ENCODE measurements at regions not wholly inside any gene's neighbourhood (a gene's known extent, or its start where the extent isn't known, plus 50 kb on each side); places are given as distances from the start of the nearest gene placed in this dataset.
"Not testable (repeated sequence)": the region's sequence is repeated elsewhere in the genome, so short reads cannot be mapped to it uniquely, and the experiment has no call there.

DNA sequence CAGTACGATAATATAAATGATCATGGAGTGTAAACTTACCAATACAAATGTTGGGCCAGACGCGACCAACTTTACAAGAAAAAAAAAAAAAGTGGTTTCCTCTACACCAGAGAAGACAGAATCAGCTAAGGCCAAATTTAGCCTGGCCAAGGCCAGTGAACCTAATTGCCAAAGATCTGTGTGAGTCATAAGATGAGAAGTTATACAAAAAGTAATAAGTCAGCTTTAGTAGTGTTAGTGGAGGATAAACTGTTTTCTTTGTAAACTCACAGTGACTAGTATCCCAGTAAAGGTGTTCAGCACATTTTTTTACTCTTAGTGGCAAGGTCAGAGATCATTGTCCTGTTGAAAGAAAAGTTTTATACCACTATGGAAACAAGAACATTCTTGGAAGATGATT lies 531.4 kb upstream of the TECRL start:
- H3K4me1 ChIP-seq: no peaks in the 10 kb centered on the region
- H3K27me3 ChIP-seq: no peaks in the 10 kb centered on the region
- no peaks in the 10 kb centered on the region for H3K36me3 ChIP-seq
- H3K27ac ChIP-seq: no peak overlapping the region
- no peaks in the 10 kb centered on the region for H3K9me3 ChIP-seq
- TF ChIP-seq POLR2A (IDR thresholded peaks at IDR 0.05) (no peak), POLR2AphosphoS5 (IDR thresholded peaks at IDR 0.05; ENCODE audit: insufficient read depth in 1 of 2, low read depth in 1 of 2) (no peak)
- TF ChIP-seq, protein P1, sequence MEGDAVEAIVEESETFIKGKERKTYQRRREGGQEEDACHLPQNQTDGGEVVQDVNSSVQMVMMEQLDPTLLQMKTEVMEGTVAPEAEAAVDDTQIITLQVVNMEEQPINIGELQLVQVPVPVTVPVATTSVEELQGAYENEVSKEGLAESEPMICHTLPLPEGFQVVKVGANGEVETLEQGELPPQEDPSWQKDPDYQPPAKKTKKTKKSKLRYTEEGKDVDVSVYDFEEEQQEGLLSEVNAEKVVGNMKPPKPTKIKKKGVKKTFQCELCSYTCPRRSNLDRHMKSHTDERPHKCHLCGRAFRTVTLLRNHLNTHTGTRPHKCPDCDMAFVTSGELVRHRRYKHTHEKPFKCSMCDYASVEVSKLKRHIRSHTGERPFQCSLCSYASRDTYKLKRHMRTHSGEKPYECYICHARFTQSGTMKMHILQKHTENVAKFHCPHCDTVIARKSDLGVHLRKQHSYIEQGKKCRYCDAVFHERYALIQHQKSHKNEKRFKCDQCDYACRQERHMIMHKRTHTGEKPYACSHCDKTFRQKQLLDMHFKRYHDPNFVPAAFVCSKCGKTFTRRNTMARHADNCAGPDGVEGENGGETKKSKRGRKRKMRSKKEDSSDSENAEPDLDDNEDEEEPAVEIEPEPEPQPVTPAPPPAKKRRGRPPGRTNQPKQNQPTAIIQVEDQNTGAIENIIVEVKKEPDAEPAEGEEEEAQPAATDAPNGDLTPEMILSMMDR (IDR thresholded peaks at IDR 0.05): no peak
- intact Hi-C loops (cut with DNase I): no loop called here
- no peak overlapping the region for H3K4me3 ChIP-seq
- no peak for DNase-seq (ENCODE audit: extremely low spot score in 2 of 2)

DNA sequence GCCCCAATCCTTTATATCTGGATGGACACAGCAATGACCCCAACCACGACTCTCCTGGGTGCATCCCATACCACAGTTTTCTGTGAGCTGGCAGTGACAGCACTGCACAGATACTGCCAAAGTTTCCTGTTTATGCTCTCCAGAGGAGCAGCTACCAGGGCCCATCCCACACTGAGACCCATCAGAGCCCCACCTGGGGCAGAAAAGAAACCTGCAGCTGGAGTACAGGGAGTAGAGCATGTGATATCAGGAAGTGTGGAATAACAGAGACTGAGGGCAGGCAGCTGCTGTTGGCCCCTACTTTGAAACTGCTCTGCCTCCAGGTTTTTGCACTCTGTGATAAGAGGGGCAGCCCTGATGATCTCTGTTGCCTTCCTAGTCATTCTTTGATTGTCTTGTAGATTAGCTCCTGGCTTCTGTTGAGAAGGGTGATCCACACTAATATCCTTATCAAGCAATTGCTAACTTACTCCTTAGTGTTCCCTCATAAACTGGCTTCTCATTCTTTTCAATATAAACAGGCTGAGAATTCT lies 526.3 kb upstream of the TECRL start:
- intact Hi-C loops (cut with DNase I): no loop called here
- no peak overlapping the region for H3K4me3 ChIP-seq
- no peak for TF ChIP-seq POLR2AphosphoS5 (IDR thresholded peaks at IDR 0.05; ENCODE audit: insufficient read depth in 1 of 2, low read depth in 1 of 2)
- H3K4me1 ChIP-seq: no peaks in the 10 kb centered on the region
- no peaks in the 10 kb centered on the region for H3K27me3 ChIP-seq
- no peak overlapping the region for H3K27ac ChIP-seq
- H3K36me3 ChIP-seq: no peaks in the 10 kb centered on the region
- no peaks in the 10 kb centered on the region for H3K9me3 ChIP-seq
- no peak for DNase-seq (ENCODE audit: extremely low spot score in 2 of 2)

DNA sequence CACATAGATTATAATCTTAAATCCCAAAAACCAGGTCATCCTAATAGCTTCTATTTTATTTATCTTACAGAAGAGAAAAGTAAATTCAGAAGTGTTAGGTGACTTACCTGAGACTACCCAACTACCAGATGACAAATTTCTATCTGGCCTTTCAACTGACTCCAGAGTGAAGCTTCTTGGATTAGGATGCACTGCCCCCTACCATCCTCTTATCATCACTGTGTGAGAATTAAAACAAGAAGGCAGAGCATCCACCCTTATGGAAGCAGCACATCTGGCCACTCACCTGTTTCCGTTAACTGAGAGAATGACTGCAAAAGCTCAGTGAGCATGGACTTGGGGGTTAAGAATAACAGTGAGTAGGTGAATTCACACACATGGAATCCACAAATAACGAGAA lies 502.6 kb upstream of the TECRL start:
- Histone ChIP-seq H3K36me3 (no peaks in the 10 kb centered on the region), H3K4me3 (no peak overlapping the region)
- intact Hi-C loops (cut with DNase I): no loop called here

DNA sequence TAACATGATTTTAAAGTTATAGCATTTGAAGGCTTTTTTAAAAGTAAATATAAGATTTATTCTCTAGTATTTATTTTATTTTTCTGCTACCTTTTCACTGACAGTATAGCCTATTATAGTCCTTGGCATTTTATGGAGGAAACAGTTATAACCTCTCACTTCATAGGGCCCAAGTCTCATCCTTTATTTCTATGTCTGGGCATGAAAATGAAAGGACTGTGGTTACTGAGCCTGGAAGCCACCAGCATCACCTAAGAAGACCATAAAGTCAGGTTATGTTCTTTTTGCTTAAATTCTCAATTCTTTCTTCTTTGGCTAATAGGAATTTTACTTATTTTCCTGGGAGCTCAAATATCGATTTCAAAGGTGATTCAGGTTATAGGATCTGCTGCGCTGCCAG lies 494.7 kb upstream of the TECRL start:
- no peak for DNase-seq (ENCODE audit: extremely low spot score in 2 of 2)
- intact Hi-C loops (cut with DNase I): no loop called here
- Histone ChIP-seq H3K36me3 (no peaks in the 10 kb centered on the region), H3K4me1 (no peaks in the 10 kb centered on the region), H3K9me3 (no peaks in the 10 kb centered on the region), H3K27me3 (no peaks in the 10 kb centered on the region), H3K4me3 (no peak overlapping the region), H3K27ac (no peak overlapping the region)
- no peak for TF ChIP-seq POLR2A (IDR thresholded peaks at IDR 0.05)
- TF ChIP-seq, protein P1 (IDR thresholded peaks at IDR 0.05): no peak
- no peak for TF ChIP-seq POLR2AphosphoS5 (IDR thresholded peaks at IDR 0.05; ENCODE audit: insufficient read depth in 1 of 2, low read depth in 1 of 2)

More for the DNA sequence above, 502.6 kb upstream of the TECRL start:
- H3K9me3 ChIP-seq: no peaks in the 10 kb centered on the region
- no peak overlapping the region for H3K27ac ChIP-seq
- no peaks in the 10 kb centered on the region for H3K27me3 ChIP-seq
- no peaks in the 10 kb centered on the region for H3K4me1 ChIP-seq
- no peak for DNase-seq (ENCODE audit: extremely low spot score in 2 of 2)
- TF ChIP-seq, protein P1 (IDR thresholded peaks at IDR 0.05): no peak
- no peak for TF ChIP-seq POLR2AphosphoS5 (IDR thresholded peaks at IDR 0.05; ENCODE audit: insufficient read depth in 1 of 2, low read depth in 1 of 2)

DNA sequence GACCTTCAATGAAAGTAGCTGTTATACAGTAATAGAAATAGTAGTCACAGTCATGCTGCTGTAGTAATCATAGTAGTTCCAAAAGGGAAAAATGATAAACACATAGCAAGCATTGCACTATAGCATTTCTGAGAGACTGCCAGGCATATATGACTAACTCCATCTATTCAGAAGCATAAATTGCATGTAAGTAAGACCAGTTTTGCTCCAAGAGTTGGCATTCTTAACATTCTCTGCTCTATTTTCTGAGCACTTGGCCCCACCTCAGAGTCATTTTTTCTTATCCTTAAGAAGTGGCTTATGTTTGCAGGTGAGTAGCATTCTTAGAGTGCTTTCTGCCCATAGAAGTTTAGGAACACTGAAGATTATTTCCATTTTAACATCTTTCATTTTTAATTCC lies 490.3 kb upstream of the TECRL start:
- Histone ChIP-seq H3K27me3 (no peaks in the 10 kb centered on the region), H3K4me3 (no peak overlapping the region), H3K36me3 (no peaks in the 10 kb centered on the region), H3K27ac (no peak overlapping the region), H3K9me3 (no peaks in the 10 kb centered on the region), H3K4me1 (no peaks in the 10 kb centered on the region)
- intact Hi-C loops (cut with DNase I): no loop called here
- no peak for DNase-seq (ENCODE audit: extremely low spot score in 2 of 2)
- TF ChIP-seq POLR2AphosphoS5 (IDR thresholded peaks at IDR 0.05; ENCODE audit: insufficient read depth in 1 of 2, low read depth in 1 of 2): no peak
- TF ChIP-seq POLR2A (IDR thresholded peaks at IDR 0.05): no peak
- TF ChIP-seq, protein P1 (IDR thresholded peaks at IDR 0.05): no peak

DNA sequence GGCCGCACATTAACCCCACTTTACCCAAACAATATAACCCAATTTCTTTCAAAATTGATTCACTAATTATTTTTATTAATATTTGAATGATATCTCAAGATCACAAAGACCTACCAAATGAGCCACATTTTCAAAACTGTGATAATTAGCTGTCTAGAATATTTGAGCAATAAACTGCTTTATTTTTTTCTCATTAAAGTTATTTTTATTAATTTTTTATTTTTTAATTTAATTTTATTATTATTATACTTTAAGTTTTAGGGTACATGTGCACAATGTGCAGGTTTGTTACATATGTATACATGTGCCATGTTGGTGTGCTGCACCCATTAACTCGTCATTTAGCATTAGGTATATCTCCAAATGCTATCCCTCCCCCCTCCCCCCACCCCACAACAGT lies 489.8 kb upstream of the TECRL start:
- DNase-seq (ENCODE audit: extremely low spot score in 2 of 2); H3K27ac ChIP-seq; H3K9me3 ChIP-seq; H3K4me3 ChIP-seq; H3K4me1 ChIP-seq; H3K36me3 ChIP-seq; H3K27me3 ChIP-seq; intact Hi-C loops (cut with DNase I): not testable (repeated sequence)

Data from vagina (tissue), 2 donors.